ENCODE measurements at regions not wholly inside any gene's neighbourhood (a gene's known extent, or its start where the extent isn't known, plus 50 kb on each side); places are given as distances from the start of the nearest gene placed in this dataset.
A peak's percentile ranks its signal among the peaks of the same experiment; 100 is the strongest.

DNA sequence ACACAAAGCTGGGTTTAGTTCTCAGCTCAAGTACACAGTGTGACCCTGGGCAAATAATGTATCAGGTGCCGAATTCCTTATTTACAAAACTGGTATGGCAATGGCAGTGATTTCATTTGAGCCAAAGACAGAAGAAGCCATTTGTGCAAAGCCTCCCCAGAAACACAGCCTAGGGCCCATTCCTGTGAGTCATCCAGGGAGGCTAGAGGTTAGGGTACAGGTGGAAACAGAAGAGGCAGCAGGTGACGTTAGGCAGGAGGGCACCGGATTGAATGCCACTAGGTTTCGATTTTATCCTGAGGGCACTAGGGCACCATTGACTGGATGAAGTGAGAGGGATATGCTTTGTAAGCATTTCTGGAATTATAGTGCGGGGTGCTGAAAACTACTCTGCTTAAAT is 766.9 kb upstream of the NR2F2 start:
- no peak for DNase-seq (ENCODE audit: low read depth)

DNA sequence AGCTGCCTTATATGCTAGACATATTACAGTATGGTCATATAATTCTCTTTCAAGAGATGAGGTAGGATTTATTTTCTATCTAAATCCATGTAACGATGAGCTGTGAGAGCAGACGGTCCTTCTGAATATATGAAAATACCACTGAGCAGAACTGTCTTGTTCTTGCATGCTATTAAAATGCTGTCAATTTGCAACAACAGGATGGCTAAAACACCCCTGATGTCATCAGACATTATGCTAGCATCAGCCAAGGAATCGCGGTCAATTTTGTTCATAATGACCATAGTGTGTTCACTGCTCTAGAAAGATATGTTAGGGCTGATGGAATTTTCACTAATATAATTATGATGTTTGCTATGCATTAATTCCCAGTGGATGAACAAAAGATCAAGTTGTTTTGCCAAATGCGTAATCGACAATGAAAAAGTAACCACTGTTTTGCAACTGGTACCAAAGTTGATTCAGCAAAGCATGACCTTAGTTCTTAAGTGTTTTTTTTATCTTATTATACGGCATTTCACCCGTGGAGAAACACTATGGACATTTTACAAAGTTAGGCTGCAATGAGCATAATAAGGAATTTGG is 765.4 kb upstream of the NR2F2 start:
- DNase-seq (ENCODE audit: low read depth), result no peak

- no peak for DNase-seq (ENCODE audit: low read depth)
These were observed 764.8 kb upstream of the NR2F2 start for GRCh38 chr15:95565690-95566089.

DNA sequence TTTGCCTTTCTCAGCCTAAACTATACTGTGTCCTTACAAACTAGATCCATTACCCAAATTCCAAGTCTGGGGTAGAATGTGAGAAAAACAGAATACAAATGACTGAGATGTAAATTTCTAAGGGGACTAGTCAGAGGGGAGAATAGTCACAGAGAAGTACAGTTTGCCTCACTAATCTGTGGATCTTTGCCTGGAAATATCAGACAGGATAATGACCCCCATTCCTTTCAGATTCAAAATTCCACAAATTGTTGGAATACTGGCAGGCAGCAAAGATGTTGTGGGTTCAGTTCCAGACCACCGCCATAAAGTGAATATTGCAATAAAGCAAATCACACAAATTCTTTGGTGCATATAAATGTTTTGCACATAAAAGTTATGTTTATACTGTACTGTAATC is 762.8 kb upstream of the NR2F2 start:
- no peak for DNase-seq (ENCODE audit: low read depth)

DNA sequence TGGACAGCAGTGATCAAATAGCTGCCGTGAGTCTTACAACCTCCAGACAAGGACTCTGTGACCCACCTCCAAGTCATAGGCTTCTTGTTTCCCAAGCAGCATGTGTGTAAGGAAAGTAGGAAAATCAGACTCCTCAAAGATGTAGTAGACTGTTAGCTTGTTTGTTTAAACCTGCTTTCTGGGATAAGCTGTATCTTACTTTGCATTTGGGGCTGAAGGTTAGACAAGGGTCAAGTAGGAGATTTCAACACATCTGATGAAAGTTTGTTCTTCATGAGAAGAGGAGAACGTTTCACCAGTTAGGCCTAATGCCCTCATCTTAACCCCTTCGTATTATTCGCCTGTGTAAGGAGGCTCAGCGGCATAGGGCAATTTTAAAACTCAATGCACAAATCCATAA is 756.4 kb upstream of the NR2F2 start:
- no peak for DNase-seq (ENCODE audit: low read depth)

GRCh38 chr15:95577927-95578326 is 752.6 kb upstream of the NR2F2 start:
- DNase-seq (ENCODE audit: low read depth), result no peak

GRCh38 chr15:95580121-95580520 is 750.4 kb upstream of the NR2F2 start:
- DNase-seq (ENCODE audit: low read depth), result no peak

- no peak for DNase-seq (ENCODE audit: low read depth)
These were observed 748.9 kb upstream of the NR2F2 start for GRCh38 chr15:95581595-95581994.

DNA sequence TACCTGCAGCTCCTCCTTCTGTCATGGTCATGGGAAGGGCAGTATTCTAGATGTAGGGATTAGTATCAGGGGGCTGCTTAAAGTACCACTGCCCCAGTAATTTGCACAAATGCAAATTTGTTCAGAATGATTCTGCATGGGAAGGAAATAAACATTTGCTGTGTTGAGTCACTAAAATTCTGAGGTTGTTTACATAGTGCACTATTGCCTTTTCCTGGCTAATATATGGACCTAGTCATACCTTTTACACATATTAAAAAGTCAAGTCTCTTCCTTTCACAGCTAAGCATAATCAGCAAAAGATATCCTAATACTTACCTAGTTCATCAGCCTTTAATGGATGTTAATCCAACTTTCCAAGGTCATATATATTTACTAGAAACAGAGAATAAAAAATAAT is 746.4 kb upstream of the NR2F2 start:
- no peak for DNase-seq (ENCODE audit: low read depth)

DNA sequence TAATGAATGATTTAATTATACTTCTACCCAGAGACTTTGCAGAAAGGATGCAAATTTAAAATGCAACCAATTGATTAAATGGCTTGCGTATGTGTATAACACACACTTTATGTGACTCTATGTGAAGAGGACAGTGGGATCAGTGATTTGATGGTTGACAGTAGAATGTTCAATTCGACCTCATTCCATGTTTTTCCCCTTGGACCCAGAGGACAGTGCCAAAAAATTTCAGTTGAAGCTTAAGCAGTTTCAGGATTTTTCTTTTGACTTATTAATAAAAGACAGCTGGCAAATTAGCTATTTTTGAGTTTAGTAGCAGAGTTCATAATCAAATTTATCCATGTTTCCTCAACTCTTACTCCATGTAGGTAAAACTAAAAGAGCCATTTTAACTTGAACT is 742.4 kb upstream of the NR2F2 start:
- no peak for DNase-seq (ENCODE audit: low read depth)

DNA sequence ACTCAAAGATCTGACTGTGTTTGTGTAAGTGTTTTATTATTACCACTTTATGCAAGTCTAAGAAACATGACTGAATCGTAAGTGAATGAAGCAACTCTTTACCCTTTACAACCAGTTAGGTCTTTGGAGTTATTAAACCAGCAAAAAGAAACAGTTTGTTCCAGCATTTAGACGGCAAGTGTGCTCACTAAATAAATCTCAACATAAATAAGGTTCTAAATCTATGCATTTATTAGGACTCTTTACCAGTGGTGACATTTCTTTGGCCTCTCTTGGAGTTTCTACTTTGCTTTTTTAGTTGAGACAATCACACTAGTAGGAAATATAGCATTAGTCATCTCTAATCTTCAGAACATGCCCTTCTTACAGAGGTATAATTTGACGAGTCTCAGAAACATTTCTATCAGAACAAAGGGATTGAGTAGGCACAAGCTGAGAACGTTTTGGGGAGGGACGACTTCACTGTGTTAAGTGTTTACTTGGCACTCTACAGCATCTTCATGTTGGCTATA is 739.9 kb upstream of the NR2F2 start:
- no peak for DNase-seq (ENCODE audit: low read depth)

GRCh38 chr15:95591270-95591669 is 739.2 kb upstream of the NR2F2 start:
- no peak for DNase-seq (ENCODE audit: low read depth)

- no peak for DNase-seq (ENCODE audit: low read depth)
These were observed 738.6 kb upstream of the NR2F2 start for GRCh38 chr15:95591886-95592285.

DNA sequence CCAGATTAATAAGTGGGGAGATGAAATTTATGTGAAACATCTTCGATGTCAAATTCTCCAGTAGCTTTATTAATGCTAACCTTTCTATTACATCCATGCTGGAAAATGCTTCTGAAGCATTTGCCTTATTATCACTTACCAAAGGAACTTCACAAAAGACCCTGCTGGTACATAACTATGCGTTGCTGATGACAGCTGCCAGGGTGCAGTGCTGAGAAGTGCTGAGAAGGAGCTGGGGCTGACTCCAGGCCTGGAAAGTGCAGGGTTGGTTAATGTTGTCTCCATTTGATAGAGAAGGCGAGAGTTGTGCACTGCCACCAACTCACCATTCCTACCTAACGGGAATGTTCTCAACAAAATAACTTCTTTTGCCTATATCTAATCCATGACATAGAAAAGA is 736.0 kb upstream of the NR2F2 start:
- DNase-seq (ENCODE audit: low read depth), result no peak

GRCh38 chr15:95595759-95596158 is 734.7 kb upstream of the NR2F2 start:
- no peak for DNase-seq (ENCODE audit: low read depth)

DNA sequence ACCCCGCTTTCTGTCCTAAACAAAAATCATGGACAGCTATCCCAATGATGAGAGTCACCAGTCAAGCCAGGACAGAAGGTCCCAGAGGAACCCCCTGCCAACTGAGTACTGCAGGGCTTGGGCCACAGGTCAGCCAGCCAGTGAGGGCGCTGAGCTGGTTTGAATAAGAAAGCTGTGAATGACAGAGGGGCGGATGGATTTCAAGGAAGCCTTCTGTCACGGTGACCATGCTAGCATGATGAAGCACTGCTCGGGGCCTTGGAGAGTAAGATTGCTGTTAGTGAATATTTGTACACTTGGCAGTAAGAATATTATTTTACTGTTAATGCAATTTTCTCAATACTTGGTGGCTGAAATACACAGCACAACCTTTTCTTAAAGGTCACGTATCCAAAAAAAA is 734.0 kb upstream of the NR2F2 start:
- no peak for DNase-seq (ENCODE audit: low read depth)

- DNase-seq (ENCODE audit: low read depth), result no peak
These were observed 732.1 kb upstream of the NR2F2 start for GRCh38 chr15:95598251-95598855.

DNA sequence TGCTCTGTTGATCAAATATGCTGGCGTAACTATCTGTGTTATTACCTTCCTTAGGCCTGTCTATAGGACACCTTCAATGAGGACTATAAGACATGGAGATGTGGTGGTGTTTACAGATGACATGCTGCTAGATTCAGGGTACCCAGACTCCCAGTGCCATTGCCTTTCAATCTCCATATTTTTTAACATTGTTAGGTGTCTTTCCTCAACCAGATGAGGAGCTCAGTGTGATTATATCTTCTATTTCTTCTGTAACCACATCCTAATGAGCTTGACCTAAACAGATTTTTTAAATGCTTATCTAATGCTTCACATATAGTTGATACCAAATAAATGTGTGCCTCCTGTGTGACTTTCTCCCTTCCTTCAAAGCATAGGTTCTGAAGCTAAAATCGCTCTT is 730.1 kb upstream of the NR2F2 start:
- no peak for DNase-seq (ENCODE audit: low read depth)

- DNase-seq (ENCODE audit: low read depth), result no peak
These were observed 729.6 kb upstream of the NR2F2 start for GRCh38 chr15:95600884-95601283.

- no peak for DNase-seq (ENCODE audit: low read depth)
These were observed 729.0 kb upstream of the NR2F2 start for GRCh38 chr15:95601525-95601924.

GRCh38 chr15:95603802-95604201 is 726.7 kb upstream of the NR2F2 start:
- no peak for DNase-seq (ENCODE audit: low read depth)

- DNase-seq (ENCODE audit: low read depth), result peak; percentile 33
These were observed 725.9 kb upstream of the NR2F2 start for GRCh38 chr15:95604634-95605036.

GRCh38 chr15:95605098-95605497 is 725.4 kb upstream of the NR2F2 start:
- no peak for DNase-seq (ENCODE audit: low read depth)

DNA sequence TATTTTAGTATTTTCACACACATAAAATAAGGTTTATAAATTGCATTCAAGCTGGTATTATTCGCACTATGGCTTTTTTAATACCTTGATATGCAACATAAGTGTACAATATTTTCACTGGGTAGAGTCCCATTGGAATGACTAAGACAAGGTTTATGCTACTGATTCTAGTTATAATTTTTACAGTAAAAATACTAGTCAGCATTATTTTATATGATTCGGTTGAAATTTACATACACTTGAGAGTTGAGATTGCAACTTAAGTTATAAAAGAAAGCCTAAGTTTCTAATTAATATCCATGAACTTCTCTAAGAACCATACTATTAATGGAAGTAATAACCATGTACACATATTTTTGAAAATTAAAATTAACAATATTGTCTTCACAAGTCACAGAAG is 723.9 kb upstream of the NR2F2 start:
- no peak for DNase-seq (ENCODE audit: low read depth)
